ENCODE measurements at regions not wholly inside any gene's neighbourhood (a gene's known extent, or its start where the extent isn't known, plus 50 kb on each side); places are given as distances from the start of the nearest gene placed in this dataset.

- Histone ChIP-seq H3K27ac (no peak overlapping the region), H3K4me3 (no peak overlapping the region), H3K4me1 (no peaks in the 10 kb centered on the region), H3K4me2 (no peak overlapping the region), H3K9me3 (no peaks in the 10 kb centered on the region)
- POLR2A ChIA-PET: no interaction called here
- CTCF ChIA-PET: no interaction called here
- ATAC-seq: no peak
- TF ChIP-seq, protein P1, sequence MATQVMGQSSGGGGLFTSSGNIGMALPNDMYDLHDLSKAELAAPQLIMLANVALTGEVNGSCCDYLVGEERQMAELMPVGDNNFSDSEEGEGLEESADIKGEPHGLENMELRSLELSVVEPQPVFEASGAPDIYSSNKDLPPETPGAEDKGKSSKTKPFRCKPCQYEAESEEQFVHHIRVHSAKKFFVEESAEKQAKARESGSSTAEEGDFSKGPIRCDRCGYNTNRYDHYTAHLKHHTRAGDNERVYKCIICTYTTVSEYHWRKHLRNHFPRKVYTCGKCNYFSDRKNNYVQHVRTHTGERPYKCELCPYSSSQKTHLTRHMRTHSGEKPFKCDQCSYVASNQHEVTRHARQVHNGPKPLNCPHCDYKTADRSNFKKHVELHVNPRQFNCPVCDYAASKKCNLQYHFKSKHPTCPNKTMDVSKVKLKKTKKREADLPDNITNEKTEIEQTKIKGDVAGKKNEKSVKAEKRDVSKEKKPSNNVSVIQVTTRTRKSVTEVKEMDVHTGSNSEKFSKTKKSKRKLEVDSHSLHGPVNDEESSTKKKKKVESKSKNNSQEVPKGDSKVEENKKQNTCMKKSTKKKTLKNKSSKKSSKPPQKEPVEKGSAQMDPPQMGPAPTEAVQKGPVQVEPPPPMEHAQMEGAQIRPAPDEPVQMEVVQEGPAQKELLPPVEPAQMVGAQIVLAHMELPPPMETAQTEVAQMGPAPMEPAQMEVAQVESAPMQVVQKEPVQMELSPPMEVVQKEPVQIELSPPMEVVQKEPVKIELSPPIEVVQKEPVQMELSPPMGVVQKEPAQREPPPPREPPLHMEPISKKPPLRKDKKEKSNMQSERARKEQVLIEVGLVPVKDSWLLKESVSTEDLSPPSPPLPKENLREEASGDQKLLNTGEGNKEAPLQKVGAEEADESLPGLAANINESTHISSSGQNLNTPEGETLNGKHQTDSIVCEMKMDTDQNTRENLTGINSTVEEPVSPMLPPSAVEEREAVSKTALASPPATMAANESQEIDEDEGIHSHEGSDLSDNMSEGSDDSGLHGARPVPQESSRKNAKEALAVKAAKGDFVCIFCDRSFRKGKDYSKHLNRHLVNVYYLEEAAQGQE (IDR thresholded peaks at IDR 0.05): no peak
- TF ChIP-seq NPAS2 (CRISPR knock-in tag; IDR thresholded peaks at IDR 0.05; ENCODE audit: borderline replicate concordance) (no peak), EP300 (IDR thresholded peaks at IDR 0.05) (no peak), RCOR1 (IDR thresholded peaks at IDR 0.05; ENCODE audit: low read depth, low read length) (no peak), POLR2A (IDR thresholded peaks at IDR 0.05; ENCODE audit: low read length) (no peak), GATA3 (IDR thresholded peaks at IDR 0.05; ENCODE audit: borderline replicate concordance) (no peak), PHF8 (IDR thresholded peaks at IDR 0.05; ENCODE audit: borderline replicate concordance, low read depth) (no peak), TP53 (CRISPR knock-in tag; IDR thresholded peaks at IDR 0.05) (no peak), PBX3 (IDR thresholded peaks at IDR 0.05) (no peak), EHF (CRISPR knock-in tag; IDR thresholded peaks at IDR 0.05) (no peak), HOXA7 (CRISPR knock-in tag; IDR thresholded peaks at IDR 0.05) (no peak), KDM5A (IDR thresholded peaks at IDR 0.05) (no peak), MAFK (IDR thresholded peaks at IDR 0.05; ENCODE audit: partially characterized antibody) (no peak), ESRRA (IDR thresholded peaks at IDR 0.05; ENCODE audit: borderline replicate concordance, low read length) (no peak), RNF2 (IDR thresholded peaks at IDR 0.05; ENCODE audit: borderline replicate concordance, low read depth) (no peak), ZFP36 (IDR thresholded peaks at IDR 0.05; ENCODE audit: borderline replicate concordance, partially characterized antibody) (no peak), CEBPB (IDR thresholded peaks at IDR 0.05) (no peak), BHLHE40 (IDR thresholded peaks at IDR 0.05; ENCODE audit: low read depth, low read length) (no peak), E2F6 (IDR thresholded peaks at IDR 0.05; ENCODE audit: borderline replicate concordance, low read depth) (no peak)
- no peak for FAIRE-seq
- 39% methylated on average over 4 of the region's 4 CpGs for WGBS (ENCODE audit: missing lambda C conversion rate)
- DNase-seq (ENCODE audit: low read depth in 1 of 2, low spot score in 1 of 2): no peak
Observed at GRCh38 chr3:152785051-152785450, 49.9 kb upstream of the P2RY1 start.

All from A549 (cell line).